ENCODE measurements at regions not wholly inside any gene's neighbourhood (a gene's known extent, or its start where the extent isn't known, plus 50 kb on each side); places are given as distances from the start of the nearest gene placed in this dataset.
A peak's percentile ranks its signal among the peaks of the same experiment; 100 is the strongest.

GRCh38 chr10:109025172-109025571, 898.1 kb downstream of the XPNPEP1 start:
- H3K27me3 ChIP-seq (replicated peaks; ENCODE audit: control insufficient read depth, insufficient read depth, low read length): no peaks in the 10 kb centered on the region; the same call in 1 of the 2 replicates
- TF ChIP-seq, protein P1, sequence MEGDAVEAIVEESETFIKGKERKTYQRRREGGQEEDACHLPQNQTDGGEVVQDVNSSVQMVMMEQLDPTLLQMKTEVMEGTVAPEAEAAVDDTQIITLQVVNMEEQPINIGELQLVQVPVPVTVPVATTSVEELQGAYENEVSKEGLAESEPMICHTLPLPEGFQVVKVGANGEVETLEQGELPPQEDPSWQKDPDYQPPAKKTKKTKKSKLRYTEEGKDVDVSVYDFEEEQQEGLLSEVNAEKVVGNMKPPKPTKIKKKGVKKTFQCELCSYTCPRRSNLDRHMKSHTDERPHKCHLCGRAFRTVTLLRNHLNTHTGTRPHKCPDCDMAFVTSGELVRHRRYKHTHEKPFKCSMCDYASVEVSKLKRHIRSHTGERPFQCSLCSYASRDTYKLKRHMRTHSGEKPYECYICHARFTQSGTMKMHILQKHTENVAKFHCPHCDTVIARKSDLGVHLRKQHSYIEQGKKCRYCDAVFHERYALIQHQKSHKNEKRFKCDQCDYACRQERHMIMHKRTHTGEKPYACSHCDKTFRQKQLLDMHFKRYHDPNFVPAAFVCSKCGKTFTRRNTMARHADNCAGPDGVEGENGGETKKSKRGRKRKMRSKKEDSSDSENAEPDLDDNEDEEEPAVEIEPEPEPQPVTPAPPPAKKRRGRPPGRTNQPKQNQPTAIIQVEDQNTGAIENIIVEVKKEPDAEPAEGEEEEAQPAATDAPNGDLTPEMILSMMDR (IDR thresholded peaks at IDR 0.05; ENCODE audit: insufficient read depth, low read length, poor library complexity, severe bottlenecking): no peak
- no peaks in the 10 kb centered on the region for H3K36me3 ChIP-seq (ENCODE audit: control insufficient read depth, insufficient read depth, low read length)
- no peak overlapping the region for H3K4me3 ChIP-seq (replicated peaks; ENCODE audit: low read depth, low read length)
- DNase-seq (ENCODE audit: extremely low read depth, insufficient read length): no peak

- no peak for DNase-seq (ENCODE audit: extremely low read depth, insufficient read length)
- no peaks in the 10 kb centered on the region for H3K36me3 ChIP-seq (ENCODE audit: control insufficient read depth, insufficient read depth, low read length)
Observed at GRCh38 chr10:109022417-109023049, 900.8 kb downstream of the XPNPEP1 start.

GRCh38 chr10:109019001-109019424, 904.3 kb downstream of the XPNPEP1 start:
- H3K4me3 ChIP-seq (replicated peaks; ENCODE audit: low read depth, low read length): no peak overlapping the region
- no peak for DNase-seq (ENCODE audit: extremely low read depth, insufficient read length)
- H3K36me3 ChIP-seq (ENCODE audit: control insufficient read depth, insufficient read depth, low read length): no peaks in the 10 kb centered on the region
- no peaks in the 10 kb centered on the region for H3K27me3 ChIP-seq (replicated peaks; ENCODE audit: control insufficient read depth, insufficient read depth, low read length)
- TF ChIP-seq, protein P1 (IDR thresholded peaks at IDR 0.05; ENCODE audit: insufficient read depth, low read length, poor library complexity, severe bottlenecking): peak; percentile 11

More at GRCh38 chr10:109022417-109023049, 900.8 kb downstream of the XPNPEP1 start:
- TF ChIP-seq, protein P1 (IDR thresholded peaks at IDR 0.05; ENCODE audit: insufficient read depth, low read length, poor library complexity, severe bottlenecking): no peak
- H3K4me3 ChIP-seq (replicated peaks; ENCODE audit: low read depth, low read length): no peak overlapping the region
- H3K27me3 ChIP-seq (replicated peaks; ENCODE audit: control insufficient read depth, insufficient read depth, low read length): no peaks in the 10 kb centered on the region

GRCh38 chr10:109007514-109007913, 915.8 kb downstream of the XPNPEP1 start:
- no peak overlapping the region for H3K4me3 ChIP-seq (replicated peaks; ENCODE audit: low read depth, low read length)
- H3K27me3 ChIP-seq (replicated peaks; ENCODE audit: control insufficient read depth, insufficient read depth, low read length): no peaks in the 10 kb centered on the region
- DNase-seq (ENCODE audit: extremely low read depth, insufficient read length): no peak
- TF ChIP-seq, protein P1 (IDR thresholded peaks at IDR 0.05; ENCODE audit: insufficient read depth, low read length, poor library complexity, severe bottlenecking): no peak
- no peaks in the 10 kb centered on the region for H3K36me3 ChIP-seq (ENCODE audit: control insufficient read depth, insufficient read depth, low read length)

DNA sequence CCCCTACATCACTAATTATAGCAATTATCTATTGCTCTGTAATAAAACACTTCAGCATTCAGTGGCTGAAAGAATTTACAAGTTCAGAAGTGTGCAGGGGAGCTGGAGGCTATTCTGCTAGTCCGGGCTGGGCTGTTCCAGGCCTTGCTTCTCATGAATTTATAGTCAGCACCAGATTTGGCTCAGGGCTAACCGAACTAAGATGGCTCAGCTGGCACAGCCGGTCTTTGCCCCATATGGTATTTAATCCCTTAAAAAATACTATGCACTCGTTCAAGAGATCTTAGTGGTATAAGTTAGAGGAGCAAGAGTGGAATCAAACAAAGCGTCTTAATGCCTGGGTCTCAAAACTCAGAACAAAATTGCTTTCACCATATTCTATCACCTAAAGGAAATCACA, 932.9 kb downstream of the XPNPEP1 start:
- no peak for DNase-seq (ENCODE audit: extremely low read depth, insufficient read length)
- H3K27me3 ChIP-seq (replicated peaks; ENCODE audit: control insufficient read depth, insufficient read depth, low read length): no peaks in the 10 kb centered on the region
- TF ChIP-seq, protein P1 (IDR thresholded peaks at IDR 0.05; ENCODE audit: insufficient read depth, low read length, poor library complexity, severe bottlenecking): no peak
- H3K36me3 ChIP-seq (ENCODE audit: control insufficient read depth, insufficient read depth, low read length): no peaks in the 10 kb centered on the region
- no peak overlapping the region for H3K4me3 ChIP-seq (replicated peaks; ENCODE audit: low read depth, low read length)

GRCh38 chr10:108989976-108990375, 933.3 kb downstream of the XPNPEP1 start:
- H3K4me3 ChIP-seq (replicated peaks; ENCODE audit: low read depth, low read length): no peak overlapping the region
- TF ChIP-seq, protein P1 (IDR thresholded peaks at IDR 0.05; ENCODE audit: insufficient read depth, low read length, poor library complexity, severe bottlenecking): no peak
- DNase-seq (ENCODE audit: extremely low read depth, insufficient read length): no peak
- H3K36me3 ChIP-seq (ENCODE audit: control insufficient read depth, insufficient read depth, low read length): no peaks in the 10 kb centered on the region
- H3K27me3 ChIP-seq (replicated peaks; ENCODE audit: control insufficient read depth, insufficient read depth, low read length): no peaks in the 10 kb centered on the region

All from GM06990 (cell line).